ENCODE measurements at regions not wholly inside any gene's neighbourhood (a gene's known extent, or its start where the extent isn't known, plus 50 kb on each side); places are given as distances from the start of the nearest gene placed in this dataset.

DNA sequence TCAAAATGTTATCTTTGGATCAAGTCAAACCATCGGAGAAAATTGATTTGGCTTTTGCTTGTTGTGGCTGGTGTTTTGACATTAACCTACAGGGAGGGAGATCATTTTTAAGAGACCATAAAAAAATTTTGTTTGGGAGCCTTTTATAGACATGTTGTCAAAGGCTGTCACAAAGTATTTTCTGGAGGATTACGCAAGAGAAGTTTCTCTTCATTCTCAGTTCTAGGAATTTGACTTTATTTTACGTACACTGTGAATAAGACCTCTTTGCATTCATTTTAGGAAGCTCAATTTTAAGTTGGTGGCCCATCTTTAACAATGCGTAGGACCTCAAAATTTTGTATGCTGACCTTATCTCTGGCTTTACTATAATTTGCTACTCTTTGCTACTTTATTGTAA is 50.2 kb upstream of the SLC44A1 start:
- H3K27me3 ChIP-seq (ENCODE audit: control insufficient read depth in 1 of 2, insufficient read depth in 2 of 2, low read length in 2 of 2), result no peaks in the 10 kb centered on the region
- H3K27ac ChIP-seq (ENCODE audit: low read length), result no peak overlapping the region
- no peak overlapping the region for H3K9ac ChIP-seq (ENCODE audit: low read length in 2 of 2)
- H3K4me3 ChIP-seq (ENCODE audit: low read length in 2 of 2), result no peak overlapping the region
- H3K36me3 ChIP-seq (ENCODE audit: control insufficient read depth in 2 of 2, insufficient read depth in 2 of 2, low read length in 2 of 2), result no peaks in the 10 kb centered on the region
- no peaks in the 10 kb centered on the region for H3K4me1 ChIP-seq (ENCODE audit: control insufficient read depth, insufficient read depth, low read length)
- H3K9me3 ChIP-seq (ENCODE audit: control insufficient read depth in 2 of 2, low read length in 2 of 2), result no peaks in the 10 kb centered on the region

All from stomach smooth muscle (tissue), 2 donors.